Body of pancreas (tissue), 4 donors: ENCODE measurements at regions not wholly inside any gene's neighbourhood (a gene's known extent, or its start where the extent isn't known, plus 50 kb on each side); places are given as distances from the start of the nearest gene placed in this dataset.
A peak's percentile ranks its signal among the peaks of the same experiment; 100 is the strongest.

ENCODE experiments used
- ATAC-seq: fragments of 150-250 bp; one replicate; pipeline ENCODE4 v1.9.1; 2016
- DNase-seq, 4 donors: peaks; one replicate each; pipeline ENCODE4 v3.0.0-alpha.2; 2019
- H3K27ac ChIP-seq, 4 donors: fragments of 200-600 bp; sonication (generic); 1 replicate in 3 of 4; 2 replicates in 1 of 4; pipeline versions ENCODE4 v1.5.1 to v1.6.1; 2016 to 2019; ENCODE audit warnings: mild to moderate bottlenecking in 1 of 4, mixed read lengths in 1 of 4, moderate library complexity in 1 of 4
- H3K27me3 ChIP-seq, 2 donors: fragments of 200-600 bp; sonication (generic); one replicate each; pipeline ENCODE4 v1.6.0; 2016; ENCODE audit warnings: mild to moderate bottlenecking in 1 of 2
- H3K36me3 ChIP-seq, 2 donors: fragments of 200-600 bp; sonication (generic); replicated peaks in 1 of 2; 2 replicates each; pipeline ENCODE4 v1.5.1; 2016; ENCODE audit warnings: low read depth in 2 of 2; ENCODE audit not compliant: insufficient read depth in 1 of 2
- H3K4me1 ChIP-seq: fragments of 200-600 bp; sonication (generic); one replicate; pipeline ENCODE4 v1.6.0; 2016
- H3K4me3 ChIP-seq, 2 donors: fragments of 200-600 bp; sonication (generic); 1 replicate in 1 of 2; 2 replicates in 1 of 2; pipeline ENCODE4 v1.5.1; 2016 to 2019
- H3K9me3 ChIP-seq, 3 donors: fragments of 200-600 bp; sonication (generic); 1 replicate in 2 of 3; 2 replicates in 1 of 3; pipeline ENCODE4 v1.5.1; 2016
- CTCF ChIP-seq, 7 experiments: fragments of 450-650 bp in 4 of 7; fragments of 200-600 bp in 3 of 7; sonication (generic) in 3 of 7; IDR thresholded peaks; one replicate each; pipeline ENCODE4 v1.5.1; 2016 to 2019; ENCODE audit warnings: antibody characterized with exemption in 7 of 7
- POLR2A ChIP-seq, 3 donors: fragments of 450-650 bp; IDR thresholded peaks; one replicate each; pipeline ENCODE4 v1.6.1; 2016; ENCODE audit warnings: antibody characterized with exemption in 3 of 3, mild to moderate bottlenecking in 2 of 3
- WGBS, 2 donors: methylation state at CpG; one replicate each; pipeline ENCODE4 v1.1.5; 2017; 5-methylcytosine and 5-hydroxymethylcytosine counted together
- intact Hi-C: fragments of 100-400 bp; cut with DNase I; formaldehyde crosslinking; loops from one replicate; pipeline ENCODE4 v1.15.1; 2023

GRCh38 chr18:45201489-45201888 is 413.8 kb upstream of the SLC14A2 start:
- Histone ChIP-seq H3K9me3 (no peaks in the 10 kb centered on the region), H3K36me3 (no peaks in the 10 kb centered on the region), H3K4me1 (no peaks in the 10 kb centered on the region), H3K4me3 (no peak overlapping the region), H3K27me3 (no peaks in the 10 kb centered on the region), H3K27ac (no peak overlapping the region)
- DNase-seq (no peak), ATAC-seq (peak; percentile 67)
- TF ChIP-seq CTCF (IDR thresholded peaks at IDR 0.05) (no peak), POLR2A (IDR thresholded peaks at IDR 0.05) (no peak)
- intact Hi-C loops: no loop called here

GRCh38 chr18:45202061-45202460 is 413.2 kb upstream of the SLC14A2 start:
- no peak for ATAC-seq
- no peak for DNase-seq
- Histone ChIP-seq H3K4me3 (no peak overlapping the region), H3K36me3 (no peaks in the 10 kb centered on the region), H3K4me1 (no peaks in the 10 kb centered on the region), H3K27ac (no peak overlapping the region), H3K27me3 (no peaks in the 10 kb centered on the region), H3K9me3 (no peaks in the 10 kb centered on the region)
- no peak for TF ChIP-seq CTCF (IDR thresholded peaks at IDR 0.05)
- TF ChIP-seq POLR2A (IDR thresholded peaks at IDR 0.05): no peak
- intact Hi-C loops: no loop called here

- 88 to 90% methylated on average over 2 of the region's 2 CpGs for WGBS, 2 donors
- TF ChIP-seq CTCF (IDR thresholded peaks at IDR 0.05) (no peak), POLR2A (IDR thresholded peaks at IDR 0.05) (no peak)
- DNase-seq: no peak
- no peak overlapping the region for H3K27ac ChIP-seq
- H3K4me1 ChIP-seq: no peaks in the 10 kb centered on the region
- H3K36me3 ChIP-seq: no peaks in the 10 kb centered on the region
- H3K4me3 ChIP-seq: no peak overlapping the region
- no peaks in the 10 kb centered on the region for H3K9me3 ChIP-seq
- intact Hi-C loops: no loop called here
- no peak for ATAC-seq
- no peaks in the 10 kb centered on the region for H3K27me3 ChIP-seq
Observed at GRCh38 chr18:45203677-45204076, 411.6 kb upstream of the SLC14A2 start.

GRCh38 chr18:45207328-45207727 is 407.9 kb upstream of the SLC14A2 start:
- 79 to 87% methylated on average over 2 of the region's 2 CpGs for WGBS, 2 donors
- no peak overlapping the region for H3K27ac ChIP-seq
- H3K4me3 ChIP-seq: no peak overlapping the region
- H3K4me1 ChIP-seq: no peaks in the 10 kb centered on the region
- H3K9me3 ChIP-seq: no peaks in the 10 kb centered on the region
- DNase-seq (no peak), ATAC-seq (no peak)
- no peaks in the 10 kb centered on the region for H3K36me3 ChIP-seq
- H3K27me3 ChIP-seq: no peaks in the 10 kb centered on the region
- intact Hi-C loops: no loop called here
- TF ChIP-seq POLR2A (IDR thresholded peaks at IDR 0.05) (no peak), CTCF (IDR thresholded peaks at IDR 0.05) (no peak)

GRCh38 chr18:45208164-45208563 is 407.1 kb upstream of the SLC14A2 start:
- ATAC-seq (no peak), DNase-seq (no peak)
- H3K27me3 ChIP-seq: no peaks in the 10 kb centered on the region
- no peaks in the 10 kb centered on the region for H3K9me3 ChIP-seq
- H3K4me1 ChIP-seq: no peaks in the 10 kb centered on the region
- intact Hi-C loops: no loop called here
- WGBS, 2 donors: 84 to 86% methylated on average over 7 of the region's 7 CpGs
- TF ChIP-seq CTCF (IDR thresholded peaks at IDR 0.05) (no peak), POLR2A (IDR thresholded peaks at IDR 0.05) (no peak)
- no peak overlapping the region for H3K4me3 ChIP-seq
- no peaks in the 10 kb centered on the region for H3K36me3 ChIP-seq
- no peak overlapping the region for H3K27ac ChIP-seq
